GM23338 (cell line): ENCODE measurements at regions not wholly inside any gene's neighbourhood (a gene's known extent, or its start where the extent isn't known, plus 50 kb on each side); places are given as distances from the start of the nearest gene placed in this dataset.

Source experiments
- ATAC-seq: fragments of 200-7000 bp; cut with Tn5 transposase; 3 replicates; pipeline ENCODE4 v1.9.1; 2020
- DNase-seq: peaks from one replicate; pipeline ENCODE4 v3.0.0-alpha.2; 2015; ENCODE audit warnings: low spot score
- H2AFZ ChIP-seq: fragments of 200-600 bp; sonication (generic); 2 replicates; pipeline ENCODE4 v1.8.0; 2016; ENCODE audit warnings: antibody characterized with exemption, mild to moderate bottlenecking, moderate library complexity
- H3F3A ChIP-seq: fragments of 200-600 bp; sonication (generic); replicated peaks from 2 replicates; pipeline ENCODE4 v1.8.0; 2017; ENCODE audit warnings: antibody characterized with exemption, mixed run types, low read depth
- H3K27ac ChIP-seq: fragments of 200-600 bp; sonication (generic); 2 replicates; pipeline ENCODE4 v1.6.1; 2016; ENCODE audit warnings: low read depth
- H3K27me3 ChIP-seq: fragments of 200-600 bp; sonication (generic); 2 replicates; pipeline ENCODE4 v1.8.0; 2016; ENCODE audit warnings: mild to moderate bottlenecking, mixed run types, moderate library complexity; ENCODE audit not compliant: insufficient read depth
- H3K36me3 ChIP-seq: fragments of 200-600 bp; sonication (generic); 2 replicates; pipeline ENCODE4 v1.8.0; 2016; ENCODE audit warnings: mild to moderate bottlenecking; ENCODE audit not compliant: insufficient read depth
- H3K4me1 ChIP-seq: fragments of 200-600 bp; sonication (generic); 2 replicates; pipeline ENCODE4 v1.8.0; 2016; ENCODE audit warnings: mild to moderate bottlenecking, moderate library complexity; ENCODE audit not compliant: insufficient read depth
- H3K4me2 ChIP-seq: fragments of 200-600 bp; sonication (generic); 2 replicates; pipeline ENCODE4 v1.7.1; 2017; ENCODE audit warnings: mixed run types
- H3K4me3 ChIP-seq: fragments of 200-600 bp; sonication (generic); 2 replicates; pipeline ENCODE4 v1.6.1; 2016; ENCODE audit warnings: mixed run types
- H3K79me2 ChIP-seq: fragments of 200-600 bp; sonication (generic); replicated peaks from 2 replicates; pipeline ENCODE4 v1.8.0; 2017; ENCODE audit warnings: mild to moderate bottlenecking; ENCODE audit not compliant: insufficient read depth
- H3K9me2 ChIP-seq: fragments of 200-600 bp; sonication (generic); 2 replicates; pipeline ENCODE4 v1.8.0; 2017; ENCODE audit not compliant: insufficient read depth
- H4K20me1 ChIP-seq: fragments of 200-600 bp; sonication (generic); replicated peaks from 2 replicates; pipeline ENCODE4 v1.8.0; 2017; ENCODE audit warnings: mild to moderate bottlenecking; ENCODE audit not compliant: insufficient read depth
- H3K27ac Mint-ChIP-seq: 2 replicates; pipeline ENCODE4 v1.8.0; 2020; ENCODE audit warnings: inconsistent platforms, mild to moderate bottlenecking, moderate library complexity, mixed read lengths
- H3K27me3 Mint-ChIP-seq: 3 replicates; pipeline ENCODE4 v1.8.0; 2022; ENCODE audit warnings: low read depth, mild to moderate bottlenecking, moderate library complexity, mixed read lengths, inconsistent platforms; ENCODE audit not compliant: insufficient read depth, poor library complexity
- H3K36me3 Mint-ChIP-seq: 3 replicates; pipeline ENCODE4 v1.8.0; 2021; ENCODE audit warnings: low read depth, mild to moderate bottlenecking, inconsistent platforms, moderate library complexity, mixed read lengths
- H3K4me1 Mint-ChIP-seq: 3 replicates; pipeline ENCODE4 v1.8.0; 2020; ENCODE audit warnings: mild to moderate bottlenecking, inconsistent platforms, mixed read lengths
- H3K4me3 Mint-ChIP-seq: 3 replicates; pipeline ENCODE4 v1.8.0; 2021; ENCODE audit warnings: moderate library complexity, mild to moderate bottlenecking, inconsistent platforms, mixed read lengths
- H3K9me3 Mint-ChIP-seq: 3 replicates; pipeline ENCODE4 v1.8.0; 2020; ENCODE audit warnings: moderate library complexity, mild to moderate bottlenecking, inconsistent platforms, mixed read lengths
- CREB1 ChIP-seq: fragments of 250-450 bp; sonication (Bioruptor Pico); IDR thresholded peaks from 2 replicates; pipeline ENCODE4 v1.5.0; 2020; ENCODE audit warnings: low read depth, mild to moderate bottlenecking, moderate library complexity
- EZH2 ChIP-seq: fragments of 200-600 bp; sonication (generic); IDR thresholded peaks from one replicate; pipeline ENCODE4 v1.8.0; 2017; ENCODE audit warnings: antibody characterized with exemption, mild to moderate bottlenecking, low read depth; ENCODE audit not compliant: unreplicated experiment
- NANOG ChIP-seq: IDR thresholded peaks from 2 replicates; pipeline ENCODE4 v1.6.1; 2016; ENCODE audit warnings: antibody characterized with exemption, borderline replicate concordance
- REST ChIP-seq: IDR thresholded peaks from one replicate; pipeline ENCODE4 v1.6.1; 2018; ENCODE audit warnings: antibody characterized with exemption; ENCODE audit not compliant: unreplicated experiment
- ZNF331 ChIP-seq: fragments of 250-450 bp; sonication (Bioruptor Pico); IDR thresholded peaks from 2 replicates; pipeline ENCODE4 v1.5.0; 2020; ENCODE audit warnings: low read depth, mild to moderate bottlenecking, moderate library complexity
- ZNF462 ChIP-seq: fragments of 250-450 bp; sonication (Bioruptor Pico); IDR thresholded peaks from 2 replicates; pipeline ENCODE4 v1.5.0; 2020; ENCODE audit warnings: mild to moderate bottlenecking, moderate library complexity

- TF ChIP-seq ZNF462 (CRISPR knock-in tag) (no peak), CREB1 (CRISPR knock-in tag) (no peak), ZNF331 (CRISPR knock-in tag) (no peak), REST (no peak)
These were observed 123.7 kb downstream of the MTHFS start (continued) for GRCh38 chr15:79773128-79773527.

GRCh38 chr15:79775821-79776220 lies 121.0 kb downstream of the MTHFS start:
- Mint-ChIP-seq H3K27ac (no peak overlapping the region), H3K4me3 (no peak overlapping the region)
- no peak for TF ChIP-seq NANOG
- no peak for TF ChIP-seq EZH2

More at GRCh38 chr15:79775821-79776220, 121.0 kb downstream of the MTHFS start:
- Mint-ChIP-seq H3K27me3 (no peaks in the 10 kb centered on the region), H3K36me3 (no peaks in the 10 kb centered on the region), H3K4me1 (peaks cover 4% of the 10 kb centered on the region; the same call in 1 of the 3 replicates), H3K9me3 (no peaks in the 10 kb centered on the region)
- no peaks in the 10 kb centered on the region for H3K79me2 ChIP-seq
- no peak overlapping the region for H3K27ac ChIP-seq
- no peak for DNase-seq
- no peaks in the 10 kb centered on the region for H3F3A ChIP-seq
- H3K36me3 ChIP-seq: no peaks in the 10 kb centered on the region
- no peak overlapping the region for H2AFZ ChIP-seq
- no peaks in the 10 kb centered on the region for H4K20me1 ChIP-seq
- H3K4me1 ChIP-seq: no peaks in the 10 kb centered on the region
- no peak overlapping the region for H3K4me2 ChIP-seq
- no peaks in the 10 kb centered on the region for H3K27me3 ChIP-seq
- ATAC-seq: no peak
- H3K9me2 ChIP-seq: peaks cover 3% of the 10 kb centered on the region
- H3K4me3 ChIP-seq: no peak overlapping the region
